Fibroblast of lung (primary cell): ENCODE measurements at regions not wholly inside any gene's neighbourhood (a gene's known extent, or its start where the extent isn't known, plus 50 kb on each side); places are given as distances from the start of the nearest gene placed in this dataset.

Experiments used
- DNase-seq, 2 donors: peaks; one replicate each; pipeline versions ENCODE4 v3.0.0 to v3.0.0-alpha.2; 2010; ENCODE audit warnings: low read depth in 2 of 2
- H2AFZ ChIP-seq: 2 replicates; pipeline ENCODE4 v1.5.1; 2012; ENCODE audit warnings: low read length, control low read depth, inconsistent platforms
- H3K27ac ChIP-seq: 2 replicates; pipeline ENCODE4 v1.5.1; 2011; ENCODE audit warnings: low read length, control low read depth; ENCODE audit not compliant: insufficient read depth
- H3K27me3 ChIP-seq: 2 replicates; pipeline ENCODE4 v1.5.1; 2011; ENCODE audit warnings: mild to moderate bottlenecking, low read length; ENCODE audit not compliant: control insufficient read depth, insufficient read depth
- H3K36me3 ChIP-seq: 2 replicates; pipeline ENCODE4 v1.5.1; 2011; ENCODE audit warnings: low read length; ENCODE audit not compliant: control insufficient read depth, insufficient read depth
- H3K4me1 ChIP-seq: 2 replicates; pipeline ENCODE4 v1.5.1; 2011; ENCODE audit warnings: low read length; ENCODE audit not compliant: control insufficient read depth, insufficient read depth; ENCODE audit errors: extremely low read depth
- H3K4me2 ChIP-seq: 2 replicates; pipeline ENCODE4 v1.5.1; 2011; ENCODE audit warnings: low read length, control low read depth; ENCODE audit not compliant: insufficient read depth; ENCODE audit errors: extremely low read depth
- H3K4me3 ChIP-seq, 4 experiments: fragments of 200-600 bp in 1 of 4; sonication (generic) in 1 of 4; replicated peaks in 1 of 4; 2 replicates each; pipeline ENCODE4 v1.5.1; 2011 to 2016; ENCODE audit warnings: low read length in 4 of 4, low read depth in 3 of 4, mild to moderate bottlenecking in 3 of 4, control low read depth in 2 of 4, inconsistent platforms in 1 of 4, mixed read lengths in 1 of 4; ENCODE audit not compliant: insufficient read depth in 1 of 4; ENCODE audit errors: control extremely low read depth in 1 of 4
- H3K79me2 ChIP-seq: 2 replicates; pipeline ENCODE4 v1.5.1; 2012; ENCODE audit warnings: mild to moderate bottlenecking, low read length, inconsistent platforms; ENCODE audit not compliant: control insufficient read depth, insufficient read depth
- H3K9ac ChIP-seq: 2 replicates; pipeline ENCODE4 v1.5.1; 2011; ENCODE audit warnings: mild to moderate bottlenecking, low read length, control low read depth; ENCODE audit not compliant: insufficient read depth
- H3K9me3 ChIP-seq: 2 replicates; pipeline ENCODE4 v1.5.1; 2012; ENCODE audit warnings: low read depth, low read length; ENCODE audit not compliant: control insufficient read depth, insufficient read depth
- H4K20me1 ChIP-seq: 2 replicates; pipeline ENCODE4 v1.5.1; 2011; ENCODE audit warnings: low read length; ENCODE audit not compliant: control insufficient read depth, insufficient read depth; ENCODE audit errors: extremely low read depth
- CTCF ChIP-seq, 2 donors: IDR thresholded peaks in 1 of 2; conservative IDR thresholded peaks in 1 of 2; 1 replicate in 1 of 2; 2 replicates in 1 of 2; pipeline ENCODE4 v1.5.1; 2011 to 2012; ENCODE audit warnings: low read length in 2 of 2, control low read depth in 1 of 2, inconsistent platforms in 1 of 2, low read depth in 1 of 2, mild to moderate bottlenecking in 1 of 2
- EZH2 ChIP-seq: IDR thresholded peaks from 2 replicates; pipeline ENCODE4 v1.5.1; 2012; ENCODE audit warnings: low read length, control low read depth, mild to moderate bottlenecking; ENCODE audit errors: missing control alignments

DNA sequence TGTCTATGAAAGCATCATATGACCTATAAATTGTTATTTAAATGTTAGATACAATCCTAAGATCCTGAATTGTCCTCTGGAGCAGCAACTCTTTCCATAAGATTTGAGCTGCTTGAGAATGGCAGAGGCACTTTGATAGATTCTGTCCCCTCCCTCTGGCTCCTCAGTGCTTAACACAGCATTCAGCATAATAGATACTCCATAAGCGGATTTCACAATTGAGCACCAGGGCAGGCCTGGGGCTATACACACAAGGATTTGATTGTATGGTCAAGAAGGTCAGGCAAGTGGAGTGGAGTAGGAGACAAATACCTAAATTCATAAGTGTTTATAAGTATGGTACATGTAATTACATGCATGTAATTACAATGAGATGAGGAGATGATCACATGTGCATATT is 96.3 kb downstream of the FOXD1 start:
- Histone ChIP-seq H3K4me3 (no peak overlapping the region), H3K9me3 (no peaks in the 10 kb centered on the region), H3K9ac (no peak overlapping the region), H2AFZ (no peak overlapping the region), H3K27me3 (peaks cover 2% of the 10 kb centered on the region), H3K27ac (no peak overlapping the region), H3K4me2 (no peak overlapping the region), H3K36me3 (no peaks in the 10 kb centered on the region), H4K20me1 (no peaks in the 10 kb centered on the region), H3K79me2 (no peaks in the 10 kb centered on the region), H3K4me1 (no peaks in the 10 kb centered on the region)
- TF ChIP-seq CTCF (conservative IDR thresholded peaks at IDR 0.05 in 1 of 2, IDR thresholded peaks at IDR 0.05 in 1 of 2; ENCODE audit: low read depth in 1 of 2, low read length in 2 of 2) (no peak), EZH2 (no peak)
- no peak for DNase-seq

DNA sequence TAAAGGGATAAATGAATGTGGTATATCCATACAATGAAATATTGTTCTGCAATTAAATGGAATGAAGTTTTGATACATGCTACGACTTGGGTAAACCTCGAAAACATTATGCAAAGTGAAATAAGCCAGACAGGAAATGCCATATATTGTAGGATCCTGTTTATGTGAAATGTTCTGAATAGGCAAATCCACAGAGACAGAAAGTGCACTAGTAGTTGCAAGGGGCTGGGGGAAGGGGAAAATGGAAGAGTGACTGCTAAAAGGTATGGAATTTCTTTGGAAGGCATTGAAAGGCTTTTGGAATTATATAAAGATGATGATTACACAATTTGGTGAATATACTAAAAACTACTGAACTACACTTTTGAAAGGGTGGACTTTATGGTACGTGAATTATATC is 97.0 kb downstream of the FOXD1 start:
- no peak overlapping the region for H2AFZ ChIP-seq
- peaks cover 2% of the 10 kb centered on the region for H3K27me3 ChIP-seq
- no peak overlapping the region for H3K9ac ChIP-seq
- no peak for DNase-seq
- no peak overlapping the region for H3K4me3 ChIP-seq
- no peaks in the 10 kb centered on the region for H3K79me2 ChIP-seq
- H3K4me1 ChIP-seq = no peaks in the 10 kb centered on the region
- no peaks in the 10 kb centered on the region for H3K36me3 ChIP-seq
- no peaks in the 10 kb centered on the region for H3K9me3 ChIP-seq
- no peak overlapping the region for H3K4me2 ChIP-seq
- H3K27ac ChIP-seq = no peak overlapping the region
- TF ChIP-seq CTCF (conservative IDR thresholded peaks at IDR 0.05 in 1 of 2, IDR thresholded peaks at IDR 0.05 in 1 of 2; ENCODE audit: low read depth in 1 of 2, low read length in 2 of 2) = no peak
- TF ChIP-seq EZH2 = no peak
- H4K20me1 ChIP-seq = no peaks in the 10 kb centered on the region

DNA sequence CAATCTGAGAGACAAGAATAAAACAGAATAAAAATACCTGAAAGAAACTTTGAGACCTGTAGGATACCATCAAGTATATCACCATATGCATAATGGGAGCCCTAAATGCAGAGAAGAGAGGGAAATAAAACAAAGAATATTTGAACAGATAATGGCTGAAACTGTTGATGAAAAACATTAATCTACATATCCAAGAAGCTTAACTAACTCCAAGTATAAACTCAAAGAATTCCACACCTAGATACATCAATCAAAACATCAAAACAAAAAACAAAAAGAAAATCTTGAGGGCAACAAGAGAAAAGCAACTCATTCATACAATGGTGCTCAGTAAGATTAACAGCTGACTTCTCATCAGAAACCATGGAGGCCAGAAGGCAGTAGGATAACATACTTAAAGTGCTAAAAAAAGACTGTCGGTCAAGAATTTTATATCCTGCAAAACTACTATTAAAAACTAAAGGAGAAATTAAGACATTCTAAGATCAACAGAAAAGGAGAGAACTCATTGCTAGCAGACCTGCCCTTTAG is 101.6 kb downstream of the FOXD1 start:
- Histone ChIP-seq H3K27me3 (peaks cover 9% of the 10 kb centered on the region), H3K36me3 (no peaks in the 10 kb centered on the region), H3K9me3 (no peaks in the 10 kb centered on the region), H4K20me1 (no peaks in the 10 kb centered on the region), H3K4me3 (no peak overlapping the region), H3K9ac (no peak overlapping the region), H3K4me2 (no peak overlapping the region), H3K27ac (no peak overlapping the region), H2AFZ (no peak overlapping the region), H3K79me2 (no peaks in the 10 kb centered on the region), H3K4me1 (no peaks in the 10 kb centered on the region)
- DNase-seq = no peak
- no peak for TF ChIP-seq CTCF (conservative IDR thresholded peaks at IDR 0.05 in 1 of 2, IDR thresholded peaks at IDR 0.05 in 1 of 2; ENCODE audit: low read depth in 1 of 2, low read length in 2 of 2)
- TF ChIP-seq EZH2 = no peak
